ENCODE measurements at regions not wholly inside any gene's neighbourhood (a gene's known extent, or its start where the extent isn't known, plus 50 kb on each side); places are given as distances from the start of the nearest gene placed in this dataset.
"Not testable (repeated sequence)": the region's sequence is repeated elsewhere in the genome, so short reads cannot be mapped to it uniquely, and the experiment has no call there.

GRCh38 chr1:220453371-220453770, 74.6 kb upstream of the MARK1 start:
- DNase-seq (ENCODE audit: low read depth), result no peak
- no peak overlapping the region for H3K4me3 ChIP-seq (ENCODE audit: low read length)
- TF ChIP-seq, protein P1, sequence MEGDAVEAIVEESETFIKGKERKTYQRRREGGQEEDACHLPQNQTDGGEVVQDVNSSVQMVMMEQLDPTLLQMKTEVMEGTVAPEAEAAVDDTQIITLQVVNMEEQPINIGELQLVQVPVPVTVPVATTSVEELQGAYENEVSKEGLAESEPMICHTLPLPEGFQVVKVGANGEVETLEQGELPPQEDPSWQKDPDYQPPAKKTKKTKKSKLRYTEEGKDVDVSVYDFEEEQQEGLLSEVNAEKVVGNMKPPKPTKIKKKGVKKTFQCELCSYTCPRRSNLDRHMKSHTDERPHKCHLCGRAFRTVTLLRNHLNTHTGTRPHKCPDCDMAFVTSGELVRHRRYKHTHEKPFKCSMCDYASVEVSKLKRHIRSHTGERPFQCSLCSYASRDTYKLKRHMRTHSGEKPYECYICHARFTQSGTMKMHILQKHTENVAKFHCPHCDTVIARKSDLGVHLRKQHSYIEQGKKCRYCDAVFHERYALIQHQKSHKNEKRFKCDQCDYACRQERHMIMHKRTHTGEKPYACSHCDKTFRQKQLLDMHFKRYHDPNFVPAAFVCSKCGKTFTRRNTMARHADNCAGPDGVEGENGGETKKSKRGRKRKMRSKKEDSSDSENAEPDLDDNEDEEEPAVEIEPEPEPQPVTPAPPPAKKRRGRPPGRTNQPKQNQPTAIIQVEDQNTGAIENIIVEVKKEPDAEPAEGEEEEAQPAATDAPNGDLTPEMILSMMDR (conservative IDR thresholded peaks at IDR 0.05; ENCODE audit: low read length), result no peak

DNA sequence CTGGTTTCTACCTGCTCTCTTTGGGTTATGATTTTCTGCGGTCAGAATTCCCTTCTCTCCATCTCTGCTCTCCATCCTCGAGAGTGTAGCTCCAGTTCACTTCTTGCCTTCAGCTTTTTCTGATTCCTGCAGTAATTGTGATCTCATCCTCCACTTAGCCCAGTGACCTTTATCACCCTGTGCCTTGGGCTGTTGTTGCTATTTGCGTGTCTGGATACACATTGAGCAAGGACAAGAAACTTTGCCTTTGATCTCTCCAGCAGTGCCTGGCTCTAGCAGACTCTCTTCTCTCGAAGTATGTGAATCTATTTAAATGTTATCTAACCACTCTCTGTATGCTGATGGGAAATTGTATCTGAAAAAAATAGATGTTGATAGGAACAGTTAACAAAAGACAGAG, 76.4 kb upstream of the MARK1 start:
- DNase-seq (ENCODE audit: low read depth), result no peak
- TF ChIP-seq, protein P1 (conservative IDR thresholded peaks at IDR 0.05; ENCODE audit: low read length), result no peak
- H3K4me3 ChIP-seq (ENCODE audit: low read length), result no peak overlapping the region

DNA sequence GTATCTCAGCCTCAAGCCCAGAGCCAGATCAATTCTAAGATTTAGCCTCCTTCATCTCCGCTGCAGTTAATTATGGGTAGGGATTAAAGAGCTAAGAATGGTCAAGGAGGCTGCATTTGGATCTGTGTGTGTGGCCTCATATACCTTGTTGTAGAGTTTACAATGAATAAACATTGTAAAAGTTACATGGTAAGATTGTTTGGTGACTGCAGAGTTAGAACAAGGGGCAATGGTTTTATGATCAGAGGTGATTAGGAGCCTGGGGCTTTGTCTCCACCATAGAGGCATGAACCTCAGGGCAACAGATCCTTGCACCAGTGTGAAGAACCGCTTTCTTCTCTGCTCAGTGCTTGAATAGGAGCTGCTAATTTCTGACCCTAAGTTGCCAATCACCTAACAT, 77.0 kb upstream of the MARK1 start:
- TF ChIP-seq, protein P1 (conservative IDR thresholded peaks at IDR 0.05; ENCODE audit: low read length), result no peak
- no peak overlapping the region for H3K4me3 ChIP-seq (ENCODE audit: low read length)
- DNase-seq (ENCODE audit: low read depth), result no peak

DNA sequence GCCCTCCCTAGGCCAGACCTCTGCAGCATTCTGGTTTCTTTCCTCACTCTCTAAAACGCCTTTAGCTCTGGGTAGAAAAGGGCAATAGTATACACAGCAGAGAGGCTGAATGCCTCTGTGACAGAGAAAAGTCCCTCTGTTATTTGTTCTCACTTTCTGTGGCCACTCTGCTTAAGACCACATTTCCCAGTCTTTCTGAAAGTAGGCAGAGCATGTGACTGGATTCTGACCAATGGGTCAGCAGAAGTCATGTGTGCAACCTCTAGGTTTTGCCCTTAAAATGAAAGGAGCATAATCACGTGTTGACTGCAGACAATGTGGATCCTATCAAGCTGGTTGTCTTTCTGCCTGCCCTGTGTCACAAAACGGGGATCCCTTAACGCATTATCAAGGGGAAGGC, 79.7 kb upstream of the MARK1 start:
- H3K4me3 ChIP-seq (ENCODE audit: low read length), result no peak overlapping the region
- no peak for DNase-seq (ENCODE audit: low read depth)
- TF ChIP-seq, protein P1 (conservative IDR thresholded peaks at IDR 0.05; ENCODE audit: low read length), result no peak

DNA sequence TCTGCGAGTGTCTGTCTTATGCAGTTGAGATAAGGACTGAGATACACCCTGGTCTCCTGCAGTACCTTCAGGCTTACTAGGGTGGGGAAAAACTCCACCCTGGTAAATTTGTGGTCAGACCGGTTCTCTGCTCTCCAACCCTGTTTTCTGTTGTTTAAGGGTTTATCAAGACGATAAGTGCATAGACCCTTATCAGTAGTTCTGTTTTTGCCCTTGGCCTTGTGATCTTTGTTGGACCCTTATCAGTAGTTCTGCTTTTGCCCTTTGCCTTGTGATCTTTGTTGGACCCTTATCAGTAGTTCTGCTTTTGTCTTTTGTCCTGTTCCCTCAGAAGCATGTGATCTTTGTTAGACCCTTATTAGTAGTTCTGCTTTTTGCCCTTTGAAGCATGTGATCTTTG, 83.3 kb upstream of the MARK1 start:
- not testable (repeated sequence) for DNase-seq (ENCODE audit: low read depth)

GRCh38 chr1:220441211-220441610, 86.7 kb upstream of the MARK1 start:
- no peak for DNase-seq (ENCODE audit: low read depth)
- TF ChIP-seq, protein P1 (conservative IDR thresholded peaks at IDR 0.05; ENCODE audit: low read length), result no peak
- no peak overlapping the region for H3K4me3 ChIP-seq (ENCODE audit: low read length)

More for the DNA sequence above, 83.3 kb upstream of the MARK1 start:
- H3K4me3 ChIP-seq (ENCODE audit: low read length), result not testable (repeated sequence)

GRCh38 chr1:220438741-220439140, 89.2 kb upstream of the MARK1 start:
- no peak overlapping the region for H3K4me3 ChIP-seq (ENCODE audit: low read length)
- no peak for DNase-seq (ENCODE audit: low read depth)
- TF ChIP-seq, protein P1 (conservative IDR thresholded peaks at IDR 0.05; ENCODE audit: low read length), result no peak

- TF ChIP-seq, protein P1 (conservative IDR thresholded peaks at IDR 0.05; ENCODE audit: low read length), result no peak
- DNase-seq (ENCODE audit: low read depth), result no peak
- H3K4me3 ChIP-seq (ENCODE audit: low read length), result no peak overlapping the region
Measured at GRCh38 chr1:220432408-220432807, 95.5 kb upstream of the MARK1 start.

Measured in AG10803 (cell line).